GM23338 (cell line): ENCODE measurements at regions not wholly inside any gene's neighbourhood (a gene's known extent, or its start where the extent isn't known, plus 50 kb on each side); places are given as distances from the start of the nearest gene placed in this dataset.

Source experiments
- ATAC-seq: fragments of 200-7000 bp; cut with Tn5 transposase; 3 replicates; pipeline ENCODE4 v1.9.1; 2020
- DNase-seq: peaks from one replicate; pipeline ENCODE4 v3.0.0-alpha.2; 2015; ENCODE audit warnings: low spot score
- H2AFZ ChIP-seq: fragments of 200-600 bp; sonication (generic); 2 replicates; pipeline ENCODE4 v1.8.0; 2016; ENCODE audit warnings: antibody characterized with exemption, mild to moderate bottlenecking, moderate library complexity
- H3F3A ChIP-seq: fragments of 200-600 bp; sonication (generic); replicated peaks from 2 replicates; pipeline ENCODE4 v1.8.0; 2017; ENCODE audit warnings: antibody characterized with exemption, mixed run types, low read depth
- H3K27ac ChIP-seq: fragments of 200-600 bp; sonication (generic); 2 replicates; pipeline ENCODE4 v1.6.1; 2016; ENCODE audit warnings: low read depth
- H3K27me3 ChIP-seq: fragments of 200-600 bp; sonication (generic); 2 replicates; pipeline ENCODE4 v1.8.0; 2016; ENCODE audit warnings: mild to moderate bottlenecking, mixed run types, moderate library complexity; ENCODE audit not compliant: insufficient read depth
- H3K36me3 ChIP-seq: fragments of 200-600 bp; sonication (generic); 2 replicates; pipeline ENCODE4 v1.8.0; 2016; ENCODE audit warnings: mild to moderate bottlenecking; ENCODE audit not compliant: insufficient read depth
- H3K4me1 ChIP-seq: fragments of 200-600 bp; sonication (generic); 2 replicates; pipeline ENCODE4 v1.8.0; 2016; ENCODE audit warnings: mild to moderate bottlenecking, moderate library complexity; ENCODE audit not compliant: insufficient read depth
- H3K4me2 ChIP-seq: fragments of 200-600 bp; sonication (generic); 2 replicates; pipeline ENCODE4 v1.7.1; 2017; ENCODE audit warnings: mixed run types
- H3K4me3 ChIP-seq: fragments of 200-600 bp; sonication (generic); 2 replicates; pipeline ENCODE4 v1.6.1; 2016; ENCODE audit warnings: mixed run types
- H3K79me2 ChIP-seq: fragments of 200-600 bp; sonication (generic); replicated peaks from 2 replicates; pipeline ENCODE4 v1.8.0; 2017; ENCODE audit warnings: mild to moderate bottlenecking; ENCODE audit not compliant: insufficient read depth
- H3K9me2 ChIP-seq: fragments of 200-600 bp; sonication (generic); 2 replicates; pipeline ENCODE4 v1.8.0; 2017; ENCODE audit not compliant: insufficient read depth
- H4K20me1 ChIP-seq: fragments of 200-600 bp; sonication (generic); replicated peaks from 2 replicates; pipeline ENCODE4 v1.8.0; 2017; ENCODE audit warnings: mild to moderate bottlenecking; ENCODE audit not compliant: insufficient read depth
- H3K27ac Mint-ChIP-seq: 2 replicates; pipeline ENCODE4 v1.8.0; 2020; ENCODE audit warnings: inconsistent platforms, mild to moderate bottlenecking, moderate library complexity, mixed read lengths
- H3K27me3 Mint-ChIP-seq: 3 replicates; pipeline ENCODE4 v1.8.0; 2022; ENCODE audit warnings: low read depth, mild to moderate bottlenecking, moderate library complexity, mixed read lengths, inconsistent platforms; ENCODE audit not compliant: insufficient read depth, poor library complexity
- H3K36me3 Mint-ChIP-seq: 3 replicates; pipeline ENCODE4 v1.8.0; 2021; ENCODE audit warnings: low read depth, mild to moderate bottlenecking, inconsistent platforms, moderate library complexity, mixed read lengths
- H3K4me1 Mint-ChIP-seq: 3 replicates; pipeline ENCODE4 v1.8.0; 2020; ENCODE audit warnings: mild to moderate bottlenecking, inconsistent platforms, mixed read lengths
- H3K4me3 Mint-ChIP-seq: 3 replicates; pipeline ENCODE4 v1.8.0; 2021; ENCODE audit warnings: moderate library complexity, mild to moderate bottlenecking, inconsistent platforms, mixed read lengths
- H3K9me3 Mint-ChIP-seq: 3 replicates; pipeline ENCODE4 v1.8.0; 2020; ENCODE audit warnings: moderate library complexity, mild to moderate bottlenecking, inconsistent platforms, mixed read lengths
- EZH2 ChIP-seq: fragments of 200-600 bp; sonication (generic); IDR thresholded peaks from one replicate; pipeline ENCODE4 v1.8.0; 2017; ENCODE audit warnings: antibody characterized with exemption, mild to moderate bottlenecking, low read depth; ENCODE audit not compliant: unreplicated experiment
- JUNB ChIP-seq: IDR thresholded peaks from one replicate; pipeline ENCODE4 v1.6.1; 2016; ENCODE audit warnings: antibody characterized with exemption; ENCODE audit not compliant: unreplicated experiment
- POLR2AphosphoS5 ChIP-seq: IDR thresholded peaks from 2 replicates; pipeline ENCODE4 v1.6.1; 2016; ENCODE audit warnings: antibody characterized with exemption, low read depth
- STAT1 ChIP-seq: IDR thresholded peaks from one replicate; pipeline ENCODE4 v1.6.1; 2016; ENCODE audit warnings: antibody characterized with exemption; ENCODE audit not compliant: unreplicated experiment
- ZNF114 ChIP-seq: fragments of 250-450 bp; sonication (Bioruptor Pico); IDR thresholded peaks from 2 replicates; pipeline ENCODE4 v1.5.0; 2020; ENCODE audit warnings: mild to moderate bottlenecking, moderate library complexity
- TF ChIP-seq, protein P1 (sequence below): IDR thresholded peaks from one replicate; pipeline ENCODE4 v1.6.1; 2018; ENCODE audit warnings: antibody characterized with exemption; ENCODE audit not compliant: unreplicated experiment
- TF ChIP-seq, protein P2 (sequence below): IDR thresholded peaks from 2 replicates; pipeline ENCODE4 v1.6.1; 2016; ENCODE audit warnings: antibody characterized with exemption
- TF ChIP-seq, protein P3 (sequence below): fragments of 250-450 bp; sonication (Bioruptor Pico); IDR thresholded peaks from 2 replicates; pipeline ENCODE4 v1.5.0; 2020; ENCODE audit warnings: mild to moderate bottlenecking, moderate library complexity
- TF ChIP-seq, protein P4 (sequence below), 2 experiments: fragments of 200-600 bp in 1 of 2; sonication (generic) in 1 of 2; conservative IDR thresholded peaks; 2 replicates each; pipeline versions ENCODE4 v1.5.1 to v1.6.1; 2016 to 2017; ENCODE audit warnings: antibody characterized with exemption in 2 of 2, low read depth in 2 of 2, mild to moderate bottlenecking in 2 of 2, moderate library complexity in 1 of 2

DNA sequence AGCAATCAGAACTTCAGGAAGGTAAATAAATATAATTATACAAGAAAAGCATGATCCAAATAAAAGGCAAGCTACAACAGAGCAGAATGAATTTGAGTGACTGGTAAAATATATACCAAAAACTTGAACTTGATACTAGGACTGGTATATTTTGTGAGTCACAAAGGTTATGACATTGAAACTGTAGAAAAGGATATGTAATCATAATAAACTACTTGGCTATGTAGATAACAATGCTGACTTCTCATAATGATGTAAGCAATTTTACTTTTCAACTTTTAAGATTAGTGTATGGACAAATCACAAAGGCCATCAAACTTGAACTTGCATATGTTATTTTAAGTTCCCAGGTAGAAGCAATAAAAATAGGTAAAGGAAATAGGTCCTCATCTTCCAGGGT lies 384.5 kb upstream of the NECTIN3 start (continued):
- TF ChIP-seq, protein P1, sequence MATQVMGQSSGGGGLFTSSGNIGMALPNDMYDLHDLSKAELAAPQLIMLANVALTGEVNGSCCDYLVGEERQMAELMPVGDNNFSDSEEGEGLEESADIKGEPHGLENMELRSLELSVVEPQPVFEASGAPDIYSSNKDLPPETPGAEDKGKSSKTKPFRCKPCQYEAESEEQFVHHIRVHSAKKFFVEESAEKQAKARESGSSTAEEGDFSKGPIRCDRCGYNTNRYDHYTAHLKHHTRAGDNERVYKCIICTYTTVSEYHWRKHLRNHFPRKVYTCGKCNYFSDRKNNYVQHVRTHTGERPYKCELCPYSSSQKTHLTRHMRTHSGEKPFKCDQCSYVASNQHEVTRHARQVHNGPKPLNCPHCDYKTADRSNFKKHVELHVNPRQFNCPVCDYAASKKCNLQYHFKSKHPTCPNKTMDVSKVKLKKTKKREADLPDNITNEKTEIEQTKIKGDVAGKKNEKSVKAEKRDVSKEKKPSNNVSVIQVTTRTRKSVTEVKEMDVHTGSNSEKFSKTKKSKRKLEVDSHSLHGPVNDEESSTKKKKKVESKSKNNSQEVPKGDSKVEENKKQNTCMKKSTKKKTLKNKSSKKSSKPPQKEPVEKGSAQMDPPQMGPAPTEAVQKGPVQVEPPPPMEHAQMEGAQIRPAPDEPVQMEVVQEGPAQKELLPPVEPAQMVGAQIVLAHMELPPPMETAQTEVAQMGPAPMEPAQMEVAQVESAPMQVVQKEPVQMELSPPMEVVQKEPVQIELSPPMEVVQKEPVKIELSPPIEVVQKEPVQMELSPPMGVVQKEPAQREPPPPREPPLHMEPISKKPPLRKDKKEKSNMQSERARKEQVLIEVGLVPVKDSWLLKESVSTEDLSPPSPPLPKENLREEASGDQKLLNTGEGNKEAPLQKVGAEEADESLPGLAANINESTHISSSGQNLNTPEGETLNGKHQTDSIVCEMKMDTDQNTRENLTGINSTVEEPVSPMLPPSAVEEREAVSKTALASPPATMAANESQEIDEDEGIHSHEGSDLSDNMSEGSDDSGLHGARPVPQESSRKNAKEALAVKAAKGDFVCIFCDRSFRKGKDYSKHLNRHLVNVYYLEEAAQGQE = no peak

DNA sequence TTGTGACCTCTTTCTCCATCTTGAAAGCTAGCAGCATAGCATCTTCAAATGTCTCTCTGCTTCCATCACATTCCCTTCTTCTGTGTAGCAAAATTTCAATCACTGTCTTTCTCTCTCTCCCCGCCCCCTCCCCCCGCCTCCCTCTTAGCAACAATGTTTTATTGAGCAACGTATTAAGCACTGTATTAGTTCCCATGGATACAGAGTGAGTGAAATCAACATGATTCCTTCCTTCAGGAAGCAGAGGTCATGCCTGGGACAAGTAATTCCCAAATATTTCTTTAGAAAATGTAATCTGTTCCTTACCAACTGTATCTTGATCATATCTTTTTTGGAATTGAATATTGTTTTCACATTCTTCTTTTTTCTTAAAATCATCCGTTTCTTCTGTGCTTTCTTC lies 373.7 kb upstream of the NECTIN3 start:
- Mint-ChIP-seq H3K9me3 (peaks cover 22% of the 10 kb centered on the region), H3K4me3 (no peak overlapping the region), H3K36me3 (peaks cover 33% of the 10 kb centered on the region), H3K27ac (no peak overlapping the region), H3K27me3 (peaks cover 1% of the 10 kb centered on the region), H3K4me1 (no peaks in the 10 kb centered on the region; the same call in 2 of the 3 replicates)
- 0 out of 2 replicates have a peak overlapping the region, but pooled peaks have one; percentile 26 for H2AFZ ChIP-seq
- H3K4me3 ChIP-seq = no peak overlapping the region
- ATAC-seq (no peak), DNase-seq (peak; percentile 14)
- H3K4me1 ChIP-seq = no peaks in the 10 kb centered on the region
- no peaks in the 10 kb centered on the region for H3K27me3 ChIP-seq
- no peaks in the 10 kb centered on the region for H3K36me3 ChIP-seq
- H3K9me2 ChIP-seq = no peaks in the 10 kb centered on the region
- no peak overlapping the region for H3K4me2 ChIP-seq
- H3K79me2 ChIP-seq = no peaks in the 10 kb centered on the region
- H3K27ac ChIP-seq = no peak overlapping the region
- H3F3A ChIP-seq = no peaks in the 10 kb centered on the region
- no peaks in the 10 kb centered on the region for H4K20me1 ChIP-seq
- no peak for TF ChIP-seq EZH2
- TF ChIP-seq, protein P2, sequence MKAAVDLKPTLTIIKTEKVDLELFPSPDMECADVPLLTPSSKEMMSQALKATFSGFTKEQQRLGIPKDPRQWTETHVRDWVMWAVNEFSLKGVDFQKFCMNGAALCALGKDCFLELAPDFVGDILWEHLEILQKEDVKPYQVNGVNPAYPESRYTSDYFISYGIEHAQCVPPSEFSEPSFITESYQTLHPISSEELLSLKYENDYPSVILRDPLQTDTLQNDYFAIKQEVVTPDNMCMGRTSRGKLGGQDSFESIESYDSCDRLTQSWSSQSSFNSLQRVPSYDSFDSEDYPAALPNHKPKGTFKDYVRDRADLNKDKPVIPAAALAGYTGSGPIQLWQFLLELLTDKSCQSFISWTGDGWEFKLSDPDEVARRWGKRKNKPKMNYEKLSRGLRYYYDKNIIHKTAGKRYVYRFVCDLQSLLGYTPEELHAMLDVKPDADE = no peak
- TF ChIP-seq, protein P3, sequence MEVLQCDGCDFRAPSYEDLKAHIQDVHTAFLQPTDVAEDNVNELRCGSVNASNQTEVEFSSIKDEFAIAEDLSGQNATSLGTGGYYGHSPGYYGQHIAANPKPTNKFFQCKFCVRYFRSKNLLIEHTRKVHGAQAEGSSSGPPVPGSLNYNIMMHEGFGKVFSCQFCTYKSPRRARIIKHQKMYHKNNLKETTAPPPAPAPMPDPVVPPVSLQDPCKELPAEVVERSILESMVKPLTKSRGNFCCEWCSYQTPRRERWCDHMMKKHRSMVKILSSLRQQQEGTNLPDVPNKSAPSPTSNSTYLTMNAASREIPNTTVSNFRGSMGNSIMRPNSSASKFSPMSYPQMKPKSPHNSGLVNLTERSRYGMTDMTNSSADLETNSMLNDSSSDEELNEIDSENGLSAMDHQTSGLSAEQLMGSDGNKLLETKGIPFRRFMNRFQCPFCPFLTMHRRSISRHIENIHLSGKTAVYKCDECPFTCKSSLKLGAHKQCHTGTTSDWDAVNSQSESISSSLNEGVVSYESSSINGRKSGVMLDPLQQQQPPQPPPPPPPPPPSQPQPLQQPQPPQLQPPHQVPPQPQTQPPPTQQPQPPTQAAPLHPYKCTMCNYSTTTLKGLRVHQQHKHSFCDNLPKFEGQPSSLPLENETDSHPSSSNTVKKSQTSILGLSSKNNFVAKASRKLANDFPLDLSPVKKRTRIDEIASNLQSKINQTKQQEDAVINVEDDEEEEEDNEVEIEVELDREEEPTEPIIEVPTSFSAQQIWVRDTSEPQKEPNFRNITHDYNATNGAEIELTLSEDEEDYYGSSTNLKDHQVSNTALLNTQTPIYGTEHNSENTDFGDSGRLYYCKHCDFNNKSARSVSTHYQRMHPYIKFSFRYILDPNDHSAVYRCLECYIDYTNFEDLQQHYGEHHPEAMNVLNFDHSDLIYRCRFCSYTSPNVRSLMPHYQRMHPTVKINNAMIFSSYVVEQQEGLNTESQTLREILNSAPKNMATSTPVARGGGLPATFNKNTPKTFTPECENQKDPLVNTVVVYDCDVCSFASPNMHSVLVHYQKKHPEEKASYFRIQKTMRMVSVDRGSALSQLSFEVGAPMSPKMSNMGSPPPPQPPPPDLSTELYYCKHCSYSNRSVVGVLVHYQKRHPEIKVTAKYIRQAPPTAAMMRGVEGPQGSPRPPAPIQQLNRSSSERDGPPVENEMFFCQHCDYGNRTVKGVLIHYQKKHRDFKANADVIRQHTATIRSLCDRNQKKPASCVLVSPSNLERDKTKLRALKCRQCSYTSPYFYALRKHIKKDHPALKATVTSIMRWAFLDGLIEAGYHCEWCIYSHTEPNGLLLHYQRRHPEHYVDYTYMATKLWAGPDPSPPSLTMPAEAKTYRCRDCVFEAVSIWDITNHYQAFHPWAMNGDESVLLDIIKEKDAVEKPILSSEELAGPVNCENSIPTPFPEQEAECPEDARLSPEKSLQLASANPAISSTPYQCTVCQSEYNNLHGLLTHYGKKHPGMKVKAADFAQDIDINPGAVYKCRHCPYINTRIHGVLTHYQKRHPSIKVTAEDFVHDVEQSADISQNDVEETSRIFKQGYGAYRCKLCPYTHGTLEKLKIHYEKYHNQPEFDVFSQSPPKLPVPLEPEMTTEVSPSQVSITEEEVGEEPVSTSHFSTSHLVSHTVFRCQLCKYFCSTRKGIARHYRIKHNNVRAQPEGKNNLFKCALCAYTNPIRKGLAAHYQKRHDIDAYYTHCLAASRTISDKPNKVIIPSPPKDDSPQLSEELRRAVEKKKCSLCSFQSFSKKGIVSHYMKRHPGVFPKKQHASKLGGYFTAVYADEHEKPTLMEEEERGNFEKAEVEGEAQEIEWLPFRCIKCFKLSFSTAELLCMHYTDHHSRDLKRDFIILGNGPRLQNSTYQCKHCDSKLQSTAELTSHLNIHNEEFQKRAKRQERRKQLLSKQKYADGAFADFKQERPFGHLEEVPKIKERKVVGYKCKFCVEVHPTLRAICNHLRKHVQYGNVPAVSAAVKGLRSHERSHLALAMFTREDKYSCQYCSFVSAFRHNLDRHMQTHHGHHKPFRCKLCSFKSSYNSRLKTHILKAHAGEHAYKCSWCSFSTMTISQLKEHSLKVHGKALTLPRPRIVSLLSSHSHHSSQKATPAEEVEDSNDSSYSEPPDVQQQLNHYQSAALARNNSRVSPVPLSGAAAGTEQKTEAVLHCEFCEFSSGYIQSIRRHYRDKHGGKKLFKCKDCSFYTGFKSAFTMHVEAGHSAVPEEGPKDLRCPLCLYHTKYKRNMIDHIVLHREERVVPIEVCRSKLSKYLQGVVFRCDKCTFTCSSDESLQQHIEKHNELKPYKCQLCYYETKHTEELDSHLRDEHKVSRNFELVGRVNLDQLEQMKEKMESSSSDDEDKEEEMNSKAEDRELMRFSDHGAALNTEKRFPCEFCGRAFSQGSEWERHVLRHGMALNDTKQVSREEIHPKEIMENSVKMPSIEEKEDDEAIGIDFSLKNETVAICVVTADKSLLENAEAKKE (CRISPR knock-in tag) = no peak
- TF ChIP-seq POLR2AphosphoS5 = no peak
- no peak for TF ChIP-seq ZNF114
- TF ChIP-seq STAT1 = no peak
- no peak for TF ChIP-seq JUNB
- TF ChIP-seq, protein P1 = no peak
- TF ChIP-seq, protein P4, sequence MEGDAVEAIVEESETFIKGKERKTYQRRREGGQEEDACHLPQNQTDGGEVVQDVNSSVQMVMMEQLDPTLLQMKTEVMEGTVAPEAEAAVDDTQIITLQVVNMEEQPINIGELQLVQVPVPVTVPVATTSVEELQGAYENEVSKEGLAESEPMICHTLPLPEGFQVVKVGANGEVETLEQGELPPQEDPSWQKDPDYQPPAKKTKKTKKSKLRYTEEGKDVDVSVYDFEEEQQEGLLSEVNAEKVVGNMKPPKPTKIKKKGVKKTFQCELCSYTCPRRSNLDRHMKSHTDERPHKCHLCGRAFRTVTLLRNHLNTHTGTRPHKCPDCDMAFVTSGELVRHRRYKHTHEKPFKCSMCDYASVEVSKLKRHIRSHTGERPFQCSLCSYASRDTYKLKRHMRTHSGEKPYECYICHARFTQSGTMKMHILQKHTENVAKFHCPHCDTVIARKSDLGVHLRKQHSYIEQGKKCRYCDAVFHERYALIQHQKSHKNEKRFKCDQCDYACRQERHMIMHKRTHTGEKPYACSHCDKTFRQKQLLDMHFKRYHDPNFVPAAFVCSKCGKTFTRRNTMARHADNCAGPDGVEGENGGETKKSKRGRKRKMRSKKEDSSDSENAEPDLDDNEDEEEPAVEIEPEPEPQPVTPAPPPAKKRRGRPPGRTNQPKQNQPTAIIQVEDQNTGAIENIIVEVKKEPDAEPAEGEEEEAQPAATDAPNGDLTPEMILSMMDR (conservative IDR thresholded peaks at IDR 0.05; ENCODE audit: low read depth in 2 of 2) = no peak
